ENCODE measurements at regions not wholly inside any gene's neighbourhood (a gene's known extent, or its start where the extent isn't known, plus 50 kb on each side); places are given as distances from the start of the nearest gene placed in this dataset.

DNA sequence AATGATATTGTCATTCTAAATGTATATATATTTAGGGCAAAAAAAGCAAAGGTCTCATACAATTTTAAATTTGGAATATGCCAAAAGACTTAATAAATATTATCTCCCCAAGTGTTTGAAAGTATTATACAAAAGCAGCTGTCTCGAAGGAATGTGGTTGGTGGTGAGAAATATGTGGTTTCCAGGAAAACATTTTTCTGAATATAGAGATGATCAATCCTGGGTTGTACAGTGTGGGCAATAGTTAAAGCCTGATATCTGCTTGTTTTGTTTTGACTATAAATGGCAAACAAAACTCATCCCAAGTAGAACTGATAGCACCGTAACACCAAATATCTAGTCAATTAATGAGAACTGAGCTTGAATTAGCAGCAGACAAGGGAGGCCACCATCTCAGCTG lies 391.8 kb upstream of the CD180 start:
- TF ChIP-seq, protein P1, sequence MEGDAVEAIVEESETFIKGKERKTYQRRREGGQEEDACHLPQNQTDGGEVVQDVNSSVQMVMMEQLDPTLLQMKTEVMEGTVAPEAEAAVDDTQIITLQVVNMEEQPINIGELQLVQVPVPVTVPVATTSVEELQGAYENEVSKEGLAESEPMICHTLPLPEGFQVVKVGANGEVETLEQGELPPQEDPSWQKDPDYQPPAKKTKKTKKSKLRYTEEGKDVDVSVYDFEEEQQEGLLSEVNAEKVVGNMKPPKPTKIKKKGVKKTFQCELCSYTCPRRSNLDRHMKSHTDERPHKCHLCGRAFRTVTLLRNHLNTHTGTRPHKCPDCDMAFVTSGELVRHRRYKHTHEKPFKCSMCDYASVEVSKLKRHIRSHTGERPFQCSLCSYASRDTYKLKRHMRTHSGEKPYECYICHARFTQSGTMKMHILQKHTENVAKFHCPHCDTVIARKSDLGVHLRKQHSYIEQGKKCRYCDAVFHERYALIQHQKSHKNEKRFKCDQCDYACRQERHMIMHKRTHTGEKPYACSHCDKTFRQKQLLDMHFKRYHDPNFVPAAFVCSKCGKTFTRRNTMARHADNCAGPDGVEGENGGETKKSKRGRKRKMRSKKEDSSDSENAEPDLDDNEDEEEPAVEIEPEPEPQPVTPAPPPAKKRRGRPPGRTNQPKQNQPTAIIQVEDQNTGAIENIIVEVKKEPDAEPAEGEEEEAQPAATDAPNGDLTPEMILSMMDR (IDR thresholded peaks at IDR 0.05): no peak
- no peak for TF ChIP-seq POLR2A (IDR thresholded peaks at IDR 0.05)
- Histone ChIP-seq H3K27me3 (no peaks in the 10 kb centered on the region), H3K27ac (no peak overlapping the region), H3K4me3 (no peak overlapping the region), H3K4me1 (no peaks in the 10 kb centered on the region), H3K9me3 (no peaks in the 10 kb centered on the region), H3K36me3 (no peaks in the 10 kb centered on the region)
- DNase-seq: no peak

DNA sequence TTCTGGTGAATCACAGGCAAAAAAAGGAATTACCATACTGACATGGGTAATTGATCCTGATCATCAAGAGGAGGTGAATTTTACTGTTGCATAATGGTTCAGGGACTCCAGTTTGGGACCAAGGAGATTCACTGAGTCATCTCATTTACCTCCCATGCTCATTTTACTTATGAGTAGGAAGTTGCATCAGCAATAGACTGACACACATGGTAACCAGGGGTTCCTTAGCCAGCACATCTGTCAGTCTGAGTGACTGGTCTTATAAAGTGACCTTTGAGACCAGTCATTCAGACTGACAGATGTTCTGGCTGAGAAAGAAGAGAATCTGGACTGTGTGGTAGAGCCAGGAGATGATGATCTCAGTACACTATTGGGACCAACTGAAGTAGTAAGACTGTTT lies 384.6 kb upstream of the CD180 start:
- Histone ChIP-seq H3K27me3 (no peaks in the 10 kb centered on the region), H3K36me3 (no peaks in the 10 kb centered on the region), H3K4me3 (no peak overlapping the region), H3K27ac (no peak overlapping the region), H3K9me3 (no peaks in the 10 kb centered on the region), H3K4me1 (no peaks in the 10 kb centered on the region)
- no peak for DNase-seq
- TF ChIP-seq, protein P1 (IDR thresholded peaks at IDR 0.05): no peak
- no peak for TF ChIP-seq POLR2A (IDR thresholded peaks at IDR 0.05)

DNA sequence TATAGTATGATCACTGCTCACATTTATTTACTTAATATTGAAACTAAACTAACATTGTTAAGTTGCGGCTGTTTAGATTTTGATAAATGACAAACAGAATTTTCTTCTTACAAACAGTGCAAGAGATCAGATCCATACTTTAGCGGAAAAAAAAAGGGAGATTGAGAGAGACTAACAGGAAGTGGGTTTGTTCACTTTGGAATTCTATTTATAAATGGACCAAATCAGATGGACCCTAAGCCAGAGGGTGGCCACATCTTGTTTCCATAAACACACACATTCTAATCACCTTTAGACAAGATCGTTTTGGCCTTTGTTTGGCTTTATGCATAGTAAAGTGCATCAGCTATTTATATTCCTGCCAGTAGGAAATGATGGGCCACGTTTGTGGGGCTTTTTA lies 381.4 kb upstream of the CD180 start:
- Histone ChIP-seq H3K9me3 (no peaks in the 10 kb centered on the region), H3K4me3 (no peak overlapping the region), H3K27ac (no peak overlapping the region), H3K27me3 (no peaks in the 10 kb centered on the region), H3K36me3 (no peaks in the 10 kb centered on the region), H3K4me1 (no peaks in the 10 kb centered on the region)
- TF ChIP-seq POLR2A (IDR thresholded peaks at IDR 0.05): no peak
- TF ChIP-seq, protein P1 (IDR thresholded peaks at IDR 0.05): no peak
- DNase-seq: no peak

- H3K4me3 ChIP-seq: no peak overlapping the region
- TF ChIP-seq, protein P1 (IDR thresholded peaks at IDR 0.05): no peak
- TF ChIP-seq POLR2A (IDR thresholded peaks at IDR 0.05): no peak
These were observed 380.8 kb upstream of the CD180 start for GRCh38 chr5:67577424-67577823.

GRCh38 chr5:67576112-67576511 lies 379.5 kb upstream of the CD180 start:
- Histone ChIP-seq H3K27ac (no peak overlapping the region), H3K4me3 (no peak overlapping the region), H3K36me3 (no peaks in the 10 kb centered on the region), H3K4me1 (no peaks in the 10 kb centered on the region), H3K9me3 (no peaks in the 10 kb centered on the region), H3K27me3 (no peaks in the 10 kb centered on the region)
- no peak for DNase-seq
- TF ChIP-seq, protein P1 (IDR thresholded peaks at IDR 0.05): no peak
- no peak for TF ChIP-seq POLR2A (IDR thresholded peaks at IDR 0.05)

More at GRCh38 chr5:67577424-67577823, 380.8 kb upstream of the CD180 start:
- no peak for DNase-seq
- Histone ChIP-seq H3K27me3 (no peaks in the 10 kb centered on the region), H3K27ac (no peak overlapping the region), H3K4me1 (no peaks in the 10 kb centered on the region), H3K9me3 (no peaks in the 10 kb centered on the region), H3K36me3 (no peaks in the 10 kb centered on the region)

GRCh38 chr5:67575087-67575486 lies 378.5 kb upstream of the CD180 start:
- H3K9me3 ChIP-seq: no peaks in the 10 kb centered on the region
- TF ChIP-seq POLR2A (IDR thresholded peaks at IDR 0.05): no peak
- TF ChIP-seq, protein P1 (IDR thresholded peaks at IDR 0.05): no peak
- no peak overlapping the region for H3K27ac ChIP-seq
- DNase-seq: no peak
- H3K4me3 ChIP-seq: no peak overlapping the region
- no peaks in the 10 kb centered on the region for H3K4me1 ChIP-seq
- H3K36me3 ChIP-seq: no peaks in the 10 kb centered on the region
- H3K27me3 ChIP-seq: no peaks in the 10 kb centered on the region

Measured in Peyer's patch (tissue), 4 donors.